SK-N-MC (cell line): ENCODE measurements at regions not wholly inside any gene's neighbourhood (a gene's known extent, or its start where the extent isn't known, plus 50 kb on each side); places are given as distances from the start of the nearest gene placed in this dataset.
"Not testable (repeated sequence)": the region's sequence is repeated elsewhere in the genome, so short reads cannot be mapped to it uniquely, and the experiment has no call there.

Source experiments
- DNase-seq: peaks from one replicate; pipeline ENCODE4 v3.0.0-alpha.2; 2011; ENCODE audit warnings: low read depth, low spot score
- H3K27ac ChIP-seq: fragments of 200-600 bp; sonication (generic); 2 replicates; pipeline ENCODE4 v1.5.1; 2016; ENCODE audit warnings: mixed run types
- H3K36me3 ChIP-seq: fragments of 200-600 bp; sonication (generic); 2 replicates; pipeline ENCODE4 v1.6.1; 2017; ENCODE audit warnings: antibody characterized with exemption, low read length, mixed read lengths; ENCODE audit not compliant: insufficient read depth
- H3K4me3 ChIP-seq: fragments of 200-600 bp; sonication (generic); 2 replicates; pipeline ENCODE4 v1.5.1; 2016
- H3K9ac ChIP-seq: fragments of 200-600 bp; sonication (generic); 2 replicates; pipeline ENCODE4 v1.8.0; 2017; ENCODE audit warnings: mixed run types, mixed read lengths; ENCODE audit not compliant: insufficient read length
- H3K9me3 ChIP-seq: fragments of 200-600 bp; sonication (generic); 2 replicates; pipeline ENCODE4 v1.6.1; 2017; ENCODE audit warnings: low read depth, mild to moderate bottlenecking, antibody characterized with exemption, low read length, moderate library complexity, mixed read lengths
- EZH2 ChIP-seq: fragments of 200-600 bp; sonication (generic); IDR thresholded peaks from one replicate; pipeline ENCODE4 v1.6.1; 2017; ENCODE audit warnings: antibody characterized with exemption
- FOXP2 ChIP-seq: optimal IDR thresholded peaks from 2 replicates; pipeline ENCODE3; 2011; ENCODE audit warnings: mild to moderate bottlenecking, moderate library complexity; ENCODE audit not compliant: insufficient read depth; ENCODE audit errors: extremely low read length, control extremely low read depth
- POLR2AphosphoS5 ChIP-seq: IDR thresholded peaks from 2 replicates; pipeline ENCODE4 v1.6.1; 2012; ENCODE audit warnings: mild to moderate bottlenecking, low read depth, low read length, borderline replicate concordance

DNA sequence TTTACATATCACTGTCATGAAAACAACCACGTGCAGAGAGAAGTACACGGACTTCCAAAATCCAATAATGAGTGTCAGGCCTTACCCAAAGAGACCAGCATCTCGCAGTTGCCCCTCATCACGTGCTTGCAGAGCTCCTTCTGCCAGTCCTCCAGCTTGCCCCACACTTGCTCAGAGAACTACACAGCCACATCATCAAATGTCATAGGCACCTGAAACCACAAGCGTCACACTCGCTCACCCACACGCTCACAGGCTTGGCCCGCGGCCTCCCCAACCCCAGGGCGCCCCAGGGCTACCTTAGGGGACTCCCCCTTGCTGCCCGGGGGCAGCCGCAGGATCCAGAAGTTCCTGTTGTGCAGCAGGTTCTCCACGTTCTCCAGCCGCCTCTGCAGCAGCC is 123.4 kb upstream of the ZNF746 start:
- Histone ChIP-seq H3K4me3 (no peak overlapping the region), H3K27ac (no peak overlapping the region), H3K9me3 (no peaks in the 10 kb centered on the region), H3K9ac (no peak overlapping the region), H3K36me3 (peaks cover 40% of the 10 kb centered on the region)
- DNase-seq, result no peak
- no peak for TF ChIP-seq EZH2
- TF ChIP-seq FOXP2, result no peak
- TF ChIP-seq POLR2AphosphoS5, result no peak

DNA sequence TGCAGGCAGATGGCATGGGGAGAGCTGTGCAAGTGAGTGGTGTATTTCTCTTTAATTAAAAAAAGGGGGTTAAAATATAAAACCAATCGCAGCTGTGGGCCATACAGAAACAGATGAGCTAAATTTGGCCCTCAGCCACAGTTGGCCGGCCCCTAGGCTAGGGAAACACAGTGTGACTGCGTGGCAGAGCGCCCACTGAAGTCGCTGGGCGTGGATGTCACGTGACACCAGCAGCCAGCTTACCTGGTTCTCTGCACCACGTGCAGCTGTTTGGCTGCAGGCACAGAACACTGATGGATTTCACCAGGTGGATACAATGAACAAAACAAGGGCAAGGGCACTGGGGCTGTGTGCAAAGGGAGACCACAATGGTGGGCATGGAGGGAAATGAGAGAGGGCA is 119.3 kb upstream of the ZNF746 start:
- Histone ChIP-seq H3K36me3 (peaks cover 74% of the 10 kb centered on the region), H3K27ac (no peak overlapping the region), H3K4me3 (no peak overlapping the region), H3K9ac (no peak overlapping the region), H3K9me3 (no peaks in the 10 kb centered on the region)
- no peak for DNase-seq
- TF ChIP-seq POLR2AphosphoS5 (no peak), FOXP2 (no peak), EZH2 (no peak)

DNA sequence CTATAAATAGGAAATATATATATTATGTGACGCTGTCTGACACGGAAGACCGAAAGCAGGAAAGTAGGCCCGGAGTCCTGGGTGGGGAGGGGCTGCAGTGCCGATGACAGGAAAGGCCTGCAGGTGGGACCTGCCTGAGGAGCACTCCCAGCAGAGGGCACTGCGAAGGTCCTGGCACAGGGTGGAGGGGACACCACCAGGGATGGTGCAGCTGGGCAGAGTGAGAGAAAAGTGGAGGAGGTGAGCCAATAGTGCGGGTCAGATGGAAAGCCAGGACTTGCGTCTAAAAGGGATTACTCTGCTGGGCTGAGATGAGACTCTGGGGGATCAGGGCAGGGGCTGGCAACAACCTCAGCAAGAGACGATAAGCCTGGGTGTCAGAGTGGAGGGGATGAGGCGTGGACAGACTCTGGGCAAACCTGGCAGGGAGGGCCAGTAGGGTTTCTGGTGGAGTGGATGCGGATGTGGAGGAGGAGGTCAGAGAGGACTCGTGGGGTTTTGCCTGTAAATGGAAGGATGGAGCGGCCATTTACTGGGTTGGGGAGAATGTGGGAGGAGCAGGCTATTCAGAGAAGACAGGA is 118.2 kb upstream of the ZNF746 start:
- H3K9me3 ChIP-seq, result no peaks in the 10 kb centered on the region
- H3K27ac ChIP-seq, result no peak overlapping the region
- TF ChIP-seq FOXP2 (no peak), EZH2 (no peak), POLR2AphosphoS5 (no peak)
- no peak overlapping the region for H3K9ac ChIP-seq
- DNase-seq, result no peak
- H3K36me3 ChIP-seq, result peaks cover 80% of the 10 kb centered on the region
- no peak overlapping the region for H3K4me3 ChIP-seq

GRCh38 chr7:149610441-149611011 is 112.9 kb upstream of the ZNF746 start:
- Histone ChIP-seq H3K4me3 (no peak overlapping the region), H3K36me3 (peaks cover 65% of the 10 kb centered on the region; the same call in 1 of the 2 replicates), H3K9ac (no peak overlapping the region), H3K9me3 (no peaks in the 10 kb centered on the region), H3K27ac (no peak overlapping the region)
- DNase-seq, result no peak
- TF ChIP-seq POLR2AphosphoS5 (no peak), EZH2 (no peak), FOXP2 (no peak)

- no peak for DNase-seq
- no peak for TF ChIP-seq EZH2
- no peak for TF ChIP-seq FOXP2
- TF ChIP-seq POLR2AphosphoS5, result no peak
- Histone ChIP-seq H3K36me3 (peaks cover 54% of the 10 kb centered on the region; the same call in 1 of the 2 replicates), H3K4me3 (no peak overlapping the region), H3K9me3 (no peaks in the 10 kb centered on the region), H3K27ac (no peak overlapping the region), H3K9ac (no peak overlapping the region)
Observed at GRCh38 chr7:149608168-149608567, 110.6 kb upstream of the ZNF746 start.

DNA sequence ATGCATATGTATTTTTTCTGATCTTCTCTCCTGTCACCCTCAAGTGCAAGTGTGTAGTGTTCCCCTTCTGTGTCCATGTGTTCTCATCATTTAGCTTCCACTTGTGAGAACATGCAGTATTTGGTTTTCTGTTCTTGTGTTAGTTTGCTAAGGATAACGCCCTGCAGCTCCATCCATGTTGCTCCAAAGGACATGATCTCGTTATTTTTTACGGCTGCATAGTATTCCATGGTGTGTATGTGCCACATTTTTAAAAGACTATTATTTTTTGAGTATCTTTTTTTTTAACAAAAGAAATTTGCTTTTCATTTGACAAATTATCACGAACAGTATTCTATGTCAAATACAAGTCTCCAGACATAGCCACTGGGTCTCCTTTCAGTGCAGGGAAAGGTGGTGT is 110.1 kb upstream of the ZNF746 start:
- no peak overlapping the region for H3K27ac ChIP-seq
- no peak overlapping the region for H3K9ac ChIP-seq
- DNase-seq, result no peak
- no peaks in the 10 kb centered on the region for H3K9me3 ChIP-seq
- H3K36me3 ChIP-seq, result peaks cover 54% of the 10 kb centered on the region; the same call in 1 of the 2 replicates
- no peak for TF ChIP-seq POLR2AphosphoS5
- H3K4me3 ChIP-seq, result no peak overlapping the region

GRCh38 chr7:149606826-149607225 is 109.2 kb upstream of the ZNF746 start:
- Histone ChIP-seq H3K27ac (no peak overlapping the region), H3K9ac (no peak overlapping the region), H3K4me3 (no peak overlapping the region), H3K36me3 (peaks cover 55% of the 10 kb centered on the region; the same call in 1 of the 2 replicates), H3K9me3 (no peaks in the 10 kb centered on the region)
- no peak for DNase-seq
- TF ChIP-seq FOXP2, result no peak
- TF ChIP-seq EZH2, result no peak
- TF ChIP-seq POLR2AphosphoS5, result no peak

DNA sequence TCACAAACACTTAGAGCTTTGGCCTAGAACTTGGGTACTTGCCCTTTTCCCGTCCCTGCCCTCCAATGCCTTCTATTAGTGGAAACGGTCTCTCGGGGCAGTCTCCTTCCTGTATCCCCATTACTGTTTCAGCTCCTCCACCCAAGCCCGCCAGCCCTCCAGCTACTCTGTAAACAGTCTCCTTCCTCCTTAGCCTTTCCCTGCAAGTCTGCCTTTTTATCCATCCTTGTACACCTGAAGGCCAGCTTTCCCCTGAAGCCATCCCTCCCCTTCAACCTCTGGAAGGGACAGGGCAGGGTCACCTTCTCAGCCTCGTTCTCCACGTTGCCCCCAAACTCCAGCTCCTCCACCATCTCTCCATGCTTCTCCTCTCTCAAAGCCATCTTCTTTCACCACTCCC is 108.1 kb upstream of the ZNF746 start:
- no peak overlapping the region for H3K4me3 ChIP-seq
- TF ChIP-seq POLR2AphosphoS5 (no peak), FOXP2 (no peak)
- H3K9ac ChIP-seq, result no peak overlapping the region
- DNase-seq, result no peak
- no peaks in the 10 kb centered on the region for H3K9me3 ChIP-seq
- no peak overlapping the region for H3K27ac ChIP-seq
- H3K36me3 ChIP-seq, result peaks cover 48% of the 10 kb centered on the region; the same call in 1 of the 2 replicates

GRCh38 chr7:149604521-149604920 is 106.9 kb upstream of the ZNF746 start:
- H3K4me3 ChIP-seq, result no peak overlapping the region
- no peak overlapping the region for H3K9ac ChIP-seq
- H3K36me3 ChIP-seq, result peaks cover 41% of the 10 kb centered on the region; the same call in 1 of the 2 replicates
- DNase-seq, result no peak
- no peak for TF ChIP-seq FOXP2
- TF ChIP-seq POLR2AphosphoS5, result no peak
- TF ChIP-seq EZH2, result no peak
- H3K27ac ChIP-seq, result no peak overlapping the region
- no peaks in the 10 kb centered on the region for H3K9me3 ChIP-seq

GRCh38 chr7:149600669-149601330 is 103.2 kb upstream of the ZNF746 start:
- H3K4me3 ChIP-seq, H3K27ac ChIP-seq, DNase-seq, H3K9ac ChIP-seq, H3K9me3 ChIP-seq: not testable (repeated sequence)
- peaks cover 32% of the 10 kb centered on the region; the same call in 1 of the 2 replicates for H3K36me3 ChIP-seq
